GM13976 (cell line): ENCODE measurements at regions not wholly inside any gene's neighbourhood (a gene's known extent, or its start where the extent isn't known, plus 50 kb on each side); places are given as distances from the start of the nearest gene placed in this dataset.

Source experiments
- DNase-seq: peaks from one replicate; pipeline ENCODE4 v3.0.0; 2012; ENCODE audit warnings: low spot score
- in situ Hi-C: fragments of 300-500 bp; cut with MboI; formaldehyde crosslinking; loops from one replicate; pipeline ENCODE4 v1.12.0; 2022; ENCODE audit warnings: low sequenced_read_pairs, mixed read lengths, inconsistent platforms; ENCODE audit not compliant: unreplicated experiment
- TF ChIP-seq, protein P1 (sequence below): IDR thresholded peaks from 2 replicates; pipeline ENCODE4 v1.5.1; 2012; ENCODE audit warnings: borderline replicate concordance, mild to moderate bottlenecking; ENCODE audit not compliant: insufficient read depth; ENCODE audit errors: extremely low read depth, missing control alignments, control extremely low read depth

DNA sequence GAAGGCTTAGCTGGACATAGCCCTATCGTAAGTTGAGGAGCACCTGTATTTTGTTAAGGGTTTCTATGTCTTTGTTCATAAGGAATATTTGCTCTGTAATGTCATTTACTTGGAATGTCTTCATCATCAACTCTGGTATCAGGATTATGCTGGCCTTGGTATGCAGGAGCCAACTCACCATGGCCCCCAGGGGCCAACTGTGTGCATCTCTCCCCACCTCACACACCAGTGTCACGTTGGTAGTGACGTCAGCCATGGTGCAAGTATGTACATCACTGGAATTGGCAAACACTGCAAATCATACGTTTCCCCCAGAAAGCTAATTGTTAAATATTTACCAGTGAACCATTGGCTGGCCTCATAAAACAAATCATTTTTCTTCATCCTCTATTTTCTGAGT lies 70.8 kb downstream of the YTHDF1 start:
- DNase-seq, result no peak
- TF ChIP-seq, protein P1, sequence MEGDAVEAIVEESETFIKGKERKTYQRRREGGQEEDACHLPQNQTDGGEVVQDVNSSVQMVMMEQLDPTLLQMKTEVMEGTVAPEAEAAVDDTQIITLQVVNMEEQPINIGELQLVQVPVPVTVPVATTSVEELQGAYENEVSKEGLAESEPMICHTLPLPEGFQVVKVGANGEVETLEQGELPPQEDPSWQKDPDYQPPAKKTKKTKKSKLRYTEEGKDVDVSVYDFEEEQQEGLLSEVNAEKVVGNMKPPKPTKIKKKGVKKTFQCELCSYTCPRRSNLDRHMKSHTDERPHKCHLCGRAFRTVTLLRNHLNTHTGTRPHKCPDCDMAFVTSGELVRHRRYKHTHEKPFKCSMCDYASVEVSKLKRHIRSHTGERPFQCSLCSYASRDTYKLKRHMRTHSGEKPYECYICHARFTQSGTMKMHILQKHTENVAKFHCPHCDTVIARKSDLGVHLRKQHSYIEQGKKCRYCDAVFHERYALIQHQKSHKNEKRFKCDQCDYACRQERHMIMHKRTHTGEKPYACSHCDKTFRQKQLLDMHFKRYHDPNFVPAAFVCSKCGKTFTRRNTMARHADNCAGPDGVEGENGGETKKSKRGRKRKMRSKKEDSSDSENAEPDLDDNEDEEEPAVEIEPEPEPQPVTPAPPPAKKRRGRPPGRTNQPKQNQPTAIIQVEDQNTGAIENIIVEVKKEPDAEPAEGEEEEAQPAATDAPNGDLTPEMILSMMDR, result no peak
- in situ Hi-C loops, result no loop called here

DNA sequence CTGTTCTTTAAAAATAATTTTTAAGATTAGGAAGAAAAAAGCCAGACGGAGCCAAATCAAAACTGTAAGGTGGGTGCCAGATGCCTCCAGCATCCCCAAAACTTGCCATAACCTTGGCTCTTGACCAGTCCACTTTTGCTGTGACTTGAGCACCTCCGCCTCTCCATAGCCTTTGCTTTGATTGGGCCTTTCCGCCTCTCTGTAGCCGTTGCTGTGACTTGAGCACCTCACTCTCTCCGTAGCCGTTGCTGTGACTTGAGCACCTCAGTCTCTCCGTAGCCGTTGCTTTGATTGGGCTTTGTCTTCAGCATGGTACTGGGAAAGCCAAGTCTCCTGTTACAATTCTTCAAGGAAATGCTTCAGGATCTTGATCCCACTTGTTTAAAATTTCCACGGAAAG lies 73.0 kb downstream of the YTHDF1 start:
- in situ Hi-C loops, result no loop called here
- no peak for DNase-seq
- TF ChIP-seq, protein P1, result no peak

DNA sequence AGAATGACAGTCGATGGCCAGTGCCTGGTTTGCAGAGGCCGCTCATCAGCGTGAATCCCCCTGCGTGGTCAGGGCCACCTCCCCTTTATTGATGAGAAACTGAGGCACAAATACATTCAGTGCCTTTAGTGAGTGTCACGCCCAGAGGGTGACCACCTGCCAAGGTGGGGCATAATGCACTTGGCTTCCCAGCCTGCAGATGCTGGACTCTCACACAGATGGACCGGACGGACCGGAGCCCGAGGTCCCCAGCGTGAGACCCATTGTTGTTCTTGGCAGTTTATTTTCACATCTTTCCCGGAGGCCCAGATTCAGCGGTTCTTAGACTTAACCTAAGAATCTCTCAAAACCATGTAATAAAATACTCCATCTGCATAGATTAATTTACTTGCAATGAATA lies 74.4 kb downstream of the YTHDF1 start:
- in situ Hi-C loops, result no loop called here
- no peak for DNase-seq
- TF ChIP-seq, protein P1, result no peak

DNA sequence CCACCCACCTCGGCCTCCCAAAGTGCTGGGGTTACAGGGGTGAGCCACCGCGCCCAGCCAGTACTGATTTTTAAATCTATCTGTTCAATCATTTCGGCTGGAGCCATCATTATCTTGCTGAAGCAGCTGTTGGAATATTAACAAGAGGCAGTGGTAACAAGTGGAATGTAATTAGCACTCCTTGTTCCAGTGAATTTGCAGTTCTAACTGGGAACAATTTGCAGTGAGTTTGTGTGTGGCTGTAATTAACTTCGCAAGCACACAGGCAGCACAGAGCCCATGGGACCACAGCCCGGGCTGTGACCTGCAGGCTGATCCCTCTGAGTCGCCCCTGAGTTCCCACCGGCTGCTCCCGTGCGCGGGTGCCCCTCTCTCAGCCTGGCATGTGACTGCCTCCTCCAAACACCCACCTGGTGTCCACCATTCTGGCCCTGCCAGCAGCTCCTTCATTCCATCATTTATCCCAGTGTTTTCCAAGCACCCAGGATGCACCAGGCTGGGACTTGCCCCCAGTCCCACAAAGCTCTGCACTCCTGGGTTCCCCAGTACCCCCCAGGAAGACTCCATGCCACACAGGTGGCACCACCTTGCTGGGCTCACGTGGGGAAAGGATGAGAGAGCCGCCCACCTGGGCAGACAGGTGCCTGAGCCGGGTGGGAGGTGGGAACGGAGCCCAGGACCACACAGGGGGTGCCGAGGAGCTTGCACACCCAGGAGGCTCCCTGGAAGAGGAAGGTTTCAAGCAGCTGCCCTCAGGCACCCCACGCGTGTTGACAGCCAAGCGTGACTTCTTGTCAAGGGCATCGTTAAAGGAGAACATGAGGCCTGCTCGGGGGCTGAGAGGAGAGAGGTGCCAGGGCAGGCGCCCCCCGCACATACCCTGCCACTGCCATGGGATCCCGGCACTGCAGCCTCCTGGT lies 75.2 kb downstream of the YTHDF1 start:
- no peak for DNase-seq
- TF ChIP-seq, protein P1, result no peak
- in situ Hi-C loops, result no loop called here

- in situ Hi-C loops, result no loop called here
- TF ChIP-seq, protein P1, result no peak
- DNase-seq, result no peak
Measured at GRCh38 chr20:63139837-63140236, 76.1 kb downstream of the YTHDF1 start.

- TF ChIP-seq, protein P1, result no peak
- in situ Hi-C loops, result no loop called here
- DNase-seq, result no peak
Measured at GRCh38 chr20:63139356-63139755, 76.6 kb downstream of the YTHDF1 start.
